PFSK-1 (cell line): ENCODE measurements at regions not wholly inside any gene's neighbourhood (a gene's known extent, or its start where the extent isn't known, plus 50 kb on each side); places are given as distances from the start of the nearest gene placed in this dataset.

Experiments
- FOXP2 ChIP-seq: optimal IDR thresholded peaks from 2 replicates; pipeline ENCODE3; 2011; ENCODE audit warnings: borderline replicate concordance, control low read depth, inconsistent platforms; ENCODE audit not compliant: insufficient read depth; ENCODE audit errors: extremely low read length, extremely low read depth
- POLR2AphosphoS5 ChIP-seq: IDR thresholded peaks from 2 replicates; pipeline ENCODE4 v1.6.1; 2012; ENCODE audit warnings: low read depth, mild to moderate bottlenecking, control low read depth, low read length, moderate library complexity
- SIN3A ChIP-seq: IDR thresholded peaks from 2 replicates; pipeline ENCODE4 v1.6.1; 2012; ENCODE audit warnings: mild to moderate bottlenecking, low read length, moderate library complexity, borderline replicate concordance; ENCODE audit not compliant: insufficient read depth
- TAF1 ChIP-seq: IDR thresholded peaks from 2 replicates; pipeline ENCODE4 v1.6.1; 2012; ENCODE audit warnings: low read length, control low read depth, borderline replicate concordance; ENCODE audit not compliant: insufficient read depth
- TF ChIP-seq, protein P1 (sequence below), 2 experiments: IDR thresholded peaks; 2 replicates each; pipeline versions ENCODE4 v1.6.1 to v1.8.0; 2011 to 2012; ENCODE audit warnings: low read depth in 2 of 2, low read length in 2 of 2, control low read depth in 1 of 2, inconsistent platforms in 1 of 2, mild to moderate bottlenecking in 1 of 2, moderate library complexity in 1 of 2; ENCODE audit not compliant: insufficient read depth in 1 of 2

DNA sequence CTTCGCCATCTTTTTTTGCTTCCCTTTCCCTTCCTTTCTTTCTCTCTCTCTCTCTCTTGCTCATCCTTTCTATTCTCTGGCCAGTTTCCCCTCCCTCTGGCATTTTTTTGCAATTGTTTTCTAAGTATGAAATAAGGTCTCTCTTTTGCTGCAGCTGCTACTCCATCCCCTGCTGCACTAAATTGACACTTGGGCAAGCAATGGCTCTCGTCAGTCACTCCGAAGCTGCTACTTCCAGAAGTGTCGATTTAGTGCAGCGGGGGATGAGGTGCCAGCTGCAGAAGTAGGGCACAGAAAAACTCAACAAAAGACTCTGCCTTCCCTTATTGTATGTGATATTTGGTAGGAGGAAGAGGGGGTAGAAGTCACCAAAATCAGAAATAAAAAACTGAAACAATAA is 642.3 kb downstream of the RWDD3 start:
- TF ChIP-seq FOXP2 (no peak), POLR2AphosphoS5 (no peak), TAF1 (no peak), SIN3A (no peak)
- TF ChIP-seq, protein P1, sequence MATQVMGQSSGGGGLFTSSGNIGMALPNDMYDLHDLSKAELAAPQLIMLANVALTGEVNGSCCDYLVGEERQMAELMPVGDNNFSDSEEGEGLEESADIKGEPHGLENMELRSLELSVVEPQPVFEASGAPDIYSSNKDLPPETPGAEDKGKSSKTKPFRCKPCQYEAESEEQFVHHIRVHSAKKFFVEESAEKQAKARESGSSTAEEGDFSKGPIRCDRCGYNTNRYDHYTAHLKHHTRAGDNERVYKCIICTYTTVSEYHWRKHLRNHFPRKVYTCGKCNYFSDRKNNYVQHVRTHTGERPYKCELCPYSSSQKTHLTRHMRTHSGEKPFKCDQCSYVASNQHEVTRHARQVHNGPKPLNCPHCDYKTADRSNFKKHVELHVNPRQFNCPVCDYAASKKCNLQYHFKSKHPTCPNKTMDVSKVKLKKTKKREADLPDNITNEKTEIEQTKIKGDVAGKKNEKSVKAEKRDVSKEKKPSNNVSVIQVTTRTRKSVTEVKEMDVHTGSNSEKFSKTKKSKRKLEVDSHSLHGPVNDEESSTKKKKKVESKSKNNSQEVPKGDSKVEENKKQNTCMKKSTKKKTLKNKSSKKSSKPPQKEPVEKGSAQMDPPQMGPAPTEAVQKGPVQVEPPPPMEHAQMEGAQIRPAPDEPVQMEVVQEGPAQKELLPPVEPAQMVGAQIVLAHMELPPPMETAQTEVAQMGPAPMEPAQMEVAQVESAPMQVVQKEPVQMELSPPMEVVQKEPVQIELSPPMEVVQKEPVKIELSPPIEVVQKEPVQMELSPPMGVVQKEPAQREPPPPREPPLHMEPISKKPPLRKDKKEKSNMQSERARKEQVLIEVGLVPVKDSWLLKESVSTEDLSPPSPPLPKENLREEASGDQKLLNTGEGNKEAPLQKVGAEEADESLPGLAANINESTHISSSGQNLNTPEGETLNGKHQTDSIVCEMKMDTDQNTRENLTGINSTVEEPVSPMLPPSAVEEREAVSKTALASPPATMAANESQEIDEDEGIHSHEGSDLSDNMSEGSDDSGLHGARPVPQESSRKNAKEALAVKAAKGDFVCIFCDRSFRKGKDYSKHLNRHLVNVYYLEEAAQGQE (IDR thresholded peaks at IDR 0.05; ENCODE audit: insufficient read depth in 1 of 2, low read depth in 2 of 2, low read length in 2 of 2): no peak
